ENCODE measurements at regions not wholly inside any gene's neighbourhood (a gene's known extent, or its start where the extent isn't known, plus 50 kb on each side); places are given as distances from the start of the nearest gene placed in this dataset.

- no peak for DNase-seq
Observed at GRCh38 chr14:97539884-97540283, 742.7 kb downstream of the VRK1 start.

DNA sequence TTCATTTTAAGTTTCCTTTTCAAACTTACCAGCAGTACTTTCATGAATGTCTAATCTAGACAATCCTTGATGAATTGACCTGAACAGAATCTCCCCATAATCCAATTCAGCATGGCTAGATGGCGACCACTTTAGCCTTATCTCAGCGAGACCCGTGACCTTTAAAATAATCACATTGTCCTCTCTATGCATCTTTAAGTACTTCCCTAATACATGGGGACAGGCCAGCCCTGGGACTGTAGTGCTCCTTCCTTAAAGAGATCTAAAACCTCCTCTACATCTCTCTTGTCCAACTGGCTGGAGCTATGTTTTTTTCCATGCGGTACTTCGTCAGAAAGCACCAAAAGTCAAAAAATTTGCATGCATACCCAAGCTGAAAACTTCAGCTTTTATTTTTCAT is 746.0 kb downstream of the VRK1 start:
- no peak for DNase-seq

GRCh38 chr14:97543816-97544215 is 746.6 kb downstream of the VRK1 start:
- DNase-seq, result no peak

DNA sequence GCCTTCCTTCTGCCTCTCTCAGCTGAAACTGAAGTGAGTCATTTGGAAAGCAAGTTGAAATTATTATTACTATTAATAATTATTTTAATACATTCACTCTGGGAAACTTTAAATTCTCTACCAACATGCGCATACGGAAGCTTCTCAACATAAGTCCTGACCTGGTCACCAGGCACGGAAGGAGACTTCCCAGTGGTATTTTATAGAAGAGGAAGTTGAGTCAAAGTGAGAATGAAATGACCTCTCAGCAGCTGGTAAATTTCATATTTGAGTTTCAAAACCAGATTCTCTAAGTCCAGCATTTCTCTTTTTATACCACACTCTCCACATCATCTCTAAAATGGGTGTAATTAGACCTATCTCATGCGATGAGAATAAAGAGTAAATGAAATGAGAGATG is 747.4 kb downstream of the VRK1 start:
- DNase-seq, result no peak

- no peak for DNase-seq
Observed at GRCh38 chr14:97546491-97547230, 749.5 kb downstream of the VRK1 start.

GRCh38 chr14:97550463-97550862 is 753.3 kb downstream of the VRK1 start:
- no peak for DNase-seq

GRCh38 chr14:97554597-97554996 is 757.4 kb downstream of the VRK1 start:
- DNase-seq, result no peak

GRCh38 chr14:97564334-97564733 is 767.2 kb downstream of the VRK1 start:
- DNase-seq, result no peak

DNA sequence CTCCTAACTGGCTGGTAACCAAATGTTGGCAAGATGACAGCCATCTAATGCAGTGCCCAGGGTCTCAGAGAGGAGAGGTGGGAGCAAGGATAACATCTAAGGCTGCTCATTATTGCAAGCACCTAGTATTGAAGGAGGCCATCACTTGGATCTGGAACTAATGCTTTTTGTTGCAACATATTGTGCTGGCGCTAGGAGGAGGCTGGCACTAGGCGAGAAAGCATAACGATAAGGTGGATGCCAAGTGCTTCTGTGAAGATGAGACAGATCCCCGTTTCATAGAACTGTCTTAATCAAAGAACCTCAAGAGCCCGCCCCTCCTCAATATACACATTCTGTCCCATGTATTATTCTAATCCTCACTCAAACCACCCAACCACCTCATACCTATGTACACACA is 774.0 kb downstream of the VRK1 start:
- DNase-seq, result no peak

DNA sequence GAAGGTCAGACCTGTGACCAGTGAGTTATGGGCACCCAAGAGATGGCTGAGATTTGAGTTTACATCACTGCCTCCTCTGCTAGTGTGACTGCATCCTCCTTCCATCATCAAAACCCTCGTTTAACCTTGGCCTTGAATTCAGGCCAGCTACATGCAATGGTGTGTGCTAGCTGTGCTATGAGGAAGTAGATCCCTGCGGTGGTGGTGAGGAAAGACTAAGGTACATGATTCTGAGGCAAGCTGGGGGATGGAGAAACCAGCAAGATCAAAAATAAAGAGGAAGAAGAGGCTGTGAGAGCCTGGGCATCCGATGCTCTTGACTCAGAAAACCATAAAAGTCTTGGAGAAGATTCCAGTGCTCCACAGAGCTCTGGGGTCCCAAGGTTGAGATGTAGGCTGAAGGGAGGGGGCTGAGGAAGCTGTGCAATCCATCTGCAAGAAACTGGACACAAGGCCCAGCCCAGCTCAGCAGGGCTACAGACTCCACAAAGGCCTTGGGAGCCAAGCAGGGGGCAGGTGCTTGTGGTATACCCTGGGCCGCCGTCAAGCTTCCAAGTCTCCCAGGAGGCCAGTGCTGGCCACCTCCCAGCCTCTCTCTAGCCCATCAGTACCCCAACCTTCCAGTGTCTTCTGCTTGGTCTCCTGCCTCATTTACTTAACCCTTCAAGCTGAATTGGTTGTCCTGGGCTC is 774.8 kb downstream of the VRK1 start:
- no peak for DNase-seq

DNA sequence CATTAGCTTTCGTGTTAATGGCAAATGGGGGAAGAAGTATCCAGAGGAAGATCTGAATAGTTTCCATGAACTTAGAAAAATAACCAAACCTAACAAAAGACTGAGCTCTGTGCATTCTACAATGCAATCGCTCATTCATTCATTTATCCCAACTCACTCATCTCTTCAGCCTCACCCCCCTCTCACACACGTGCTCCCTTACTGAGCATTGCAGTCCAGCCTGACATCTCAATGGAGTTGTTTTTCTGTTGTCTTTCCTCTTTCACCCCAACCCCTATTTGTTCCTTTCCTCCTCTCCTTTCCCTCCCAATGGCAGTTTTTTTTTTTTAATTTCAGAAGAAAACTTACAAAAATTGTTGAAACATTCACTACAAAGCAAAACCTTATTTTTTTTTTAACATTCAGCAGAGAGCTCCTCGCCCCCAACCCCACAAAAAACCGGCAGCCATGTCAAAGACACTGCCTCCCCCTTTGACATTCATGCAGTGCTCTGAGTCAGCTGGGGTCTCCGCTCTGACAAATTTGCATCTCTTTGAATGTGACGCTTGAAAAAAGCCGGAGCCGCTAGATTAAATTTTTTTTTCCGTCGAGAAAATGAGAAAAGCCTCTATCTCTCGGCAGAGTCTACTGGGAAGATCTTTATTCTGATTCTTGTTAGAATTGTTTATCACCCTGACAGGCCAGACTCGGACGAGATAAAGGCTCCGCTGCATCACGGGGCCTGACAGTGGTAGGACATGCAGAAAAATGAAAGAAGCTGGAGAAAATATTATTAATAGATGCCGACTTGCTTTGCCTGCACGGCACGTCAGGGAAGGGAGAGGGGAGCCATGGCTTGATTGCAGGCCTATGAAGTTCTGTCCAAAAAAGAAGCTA is 775.6 kb downstream of the VRK1 start:
- DNase-seq, result no peak

DNA sequence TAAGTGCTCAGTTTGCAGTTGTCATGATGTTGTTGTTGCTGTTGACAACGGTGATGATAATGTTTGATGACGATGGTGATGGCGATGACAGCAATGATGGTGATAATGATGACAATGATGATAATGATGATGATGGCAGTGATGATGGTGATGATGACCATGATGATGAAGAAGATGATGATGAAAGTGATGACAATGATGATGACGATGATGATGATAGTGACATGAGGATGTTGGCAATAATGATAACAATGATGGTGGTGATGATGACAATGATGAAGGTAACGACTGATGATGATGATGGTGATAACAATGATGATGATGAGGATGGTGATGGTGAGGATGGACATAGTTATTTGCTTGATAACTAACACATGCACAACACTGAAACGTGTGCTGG is 778.5 kb downstream of the VRK1 start:
- DNase-seq, result no peak

DNA sequence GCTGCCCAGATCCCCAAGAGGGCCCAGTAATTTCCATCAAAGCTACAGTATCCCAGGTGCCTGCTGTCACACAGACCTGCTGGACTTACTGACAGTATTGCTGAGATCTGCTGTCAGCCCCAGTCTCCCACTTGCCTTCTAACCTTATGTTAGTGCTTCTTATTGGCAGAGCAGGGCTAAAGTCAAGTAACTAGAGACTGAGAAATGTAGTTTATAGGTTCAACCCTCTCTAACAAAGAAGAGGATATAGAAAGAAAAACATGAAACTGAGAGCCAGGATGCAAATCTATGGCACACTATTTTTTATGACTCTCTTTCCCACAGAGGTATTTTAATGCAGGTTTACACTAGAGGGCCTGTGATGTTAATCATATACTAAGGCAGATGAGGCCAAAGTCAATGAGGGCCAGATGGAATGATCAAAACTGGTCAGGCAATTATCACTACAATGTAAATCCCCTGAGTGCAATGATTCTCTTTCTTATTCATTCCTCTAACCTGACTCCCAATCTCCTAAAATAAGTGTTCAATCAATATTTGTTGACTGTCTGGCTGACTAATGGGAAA is 781.9 kb downstream of the VRK1 start:
- no peak for DNase-seq

DNA sequence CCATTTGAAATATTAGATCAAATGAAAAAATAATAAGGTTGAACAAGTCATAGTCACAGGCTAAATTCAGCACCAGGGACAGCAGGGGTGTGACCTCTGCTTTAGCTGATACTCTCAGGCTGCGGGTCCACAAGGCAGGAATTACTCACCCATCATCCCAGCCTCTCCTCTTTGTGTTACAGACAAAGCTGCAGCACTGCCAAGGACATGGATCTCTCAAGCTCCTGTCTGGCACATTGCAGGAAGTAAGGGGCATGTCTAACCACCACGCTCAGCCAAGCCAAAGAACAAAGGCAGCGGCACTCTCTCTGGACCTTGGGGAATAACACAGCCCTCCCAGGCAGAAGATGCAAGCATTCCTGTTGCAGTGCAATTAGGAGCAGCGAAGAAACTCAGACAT is 783.8 kb downstream of the VRK1 start:
- DNase-seq, result no peak

- DNase-seq, result no peak
Observed at GRCh38 chr14:97582022-97582421, 784.8 kb downstream of the VRK1 start.

DNA sequence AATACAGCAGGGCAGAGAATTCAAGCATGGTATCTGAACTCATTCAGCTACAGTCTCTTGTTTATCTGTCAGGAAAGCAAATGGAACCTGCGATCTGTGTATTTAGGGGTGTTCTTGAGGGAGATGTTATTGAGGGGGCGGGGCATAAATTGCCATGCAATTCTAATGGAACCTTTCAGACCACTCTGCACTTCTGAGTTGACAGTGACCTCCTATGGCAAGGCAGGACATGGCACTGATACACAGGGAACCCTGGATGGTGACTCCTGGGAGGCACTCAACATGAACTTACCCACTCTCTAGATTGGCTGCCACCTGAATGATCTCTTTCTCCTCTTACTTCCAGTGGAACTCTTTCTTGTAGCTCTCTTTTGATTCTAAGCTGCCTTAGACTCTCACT is 787.3 kb downstream of the VRK1 start:
- no peak for DNase-seq

- DNase-seq, result no peak
Observed at GRCh38 chr14:97592341-97592980, 795.3 kb downstream of the VRK1 start.

DNA sequence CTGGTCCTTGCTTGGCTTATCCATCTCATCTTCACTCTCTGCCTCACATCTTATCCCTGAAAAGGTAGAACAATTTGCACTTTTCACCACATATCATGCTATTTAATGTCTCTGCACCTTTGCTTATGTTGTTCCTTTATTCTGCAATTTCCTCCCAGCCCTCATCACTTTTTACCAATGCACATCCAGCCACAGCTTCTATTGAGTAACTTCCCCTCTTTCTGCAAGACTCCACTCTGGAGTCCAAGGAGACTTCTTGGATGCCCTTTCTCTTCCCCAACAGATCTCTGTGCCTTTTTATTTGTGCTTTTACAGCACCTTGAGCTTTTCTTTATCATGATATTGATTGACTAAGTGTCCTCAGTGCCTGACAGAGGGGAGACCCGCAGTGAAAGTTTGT is 797.1 kb downstream of the VRK1 start:
- DNase-seq, result no peak

DNA sequence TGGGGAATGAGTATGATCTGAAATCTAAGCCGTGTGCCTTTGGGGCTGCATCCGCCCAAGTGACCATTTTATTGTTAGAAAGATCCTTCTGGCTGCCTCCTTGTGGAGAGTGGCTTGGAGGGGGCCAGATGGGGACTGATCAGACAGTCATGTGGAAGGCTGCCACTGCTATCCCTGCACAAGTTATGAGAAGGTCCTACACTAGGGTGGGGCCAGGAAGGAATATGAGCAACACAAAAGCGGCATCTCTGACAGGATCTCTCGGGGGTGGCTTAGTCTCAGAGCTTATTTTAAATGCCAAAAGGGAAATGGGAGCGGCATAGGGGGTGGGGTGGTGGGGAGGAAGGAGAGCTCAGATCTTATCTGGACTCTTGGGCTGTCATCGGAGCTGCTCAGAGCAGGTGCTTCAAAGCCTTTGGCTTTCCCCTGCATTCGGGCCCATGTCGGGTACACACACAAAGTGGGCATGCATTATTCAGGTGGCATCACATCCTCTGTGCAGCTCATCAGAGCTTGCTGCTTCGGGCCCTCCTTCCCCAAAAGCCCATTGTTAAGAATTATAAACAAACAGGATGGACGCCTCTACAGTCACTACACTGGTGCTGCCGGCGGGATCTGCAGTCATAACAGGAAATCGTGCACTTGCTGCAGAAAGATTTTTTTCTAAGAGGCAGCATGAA is 805.4 kb downstream of the VRK1 start:
- DNase-seq, result no peak

- no peak for DNase-seq
Observed at GRCh38 chr14:97603201-97603600, 806.0 kb downstream of the VRK1 start.

DNA sequence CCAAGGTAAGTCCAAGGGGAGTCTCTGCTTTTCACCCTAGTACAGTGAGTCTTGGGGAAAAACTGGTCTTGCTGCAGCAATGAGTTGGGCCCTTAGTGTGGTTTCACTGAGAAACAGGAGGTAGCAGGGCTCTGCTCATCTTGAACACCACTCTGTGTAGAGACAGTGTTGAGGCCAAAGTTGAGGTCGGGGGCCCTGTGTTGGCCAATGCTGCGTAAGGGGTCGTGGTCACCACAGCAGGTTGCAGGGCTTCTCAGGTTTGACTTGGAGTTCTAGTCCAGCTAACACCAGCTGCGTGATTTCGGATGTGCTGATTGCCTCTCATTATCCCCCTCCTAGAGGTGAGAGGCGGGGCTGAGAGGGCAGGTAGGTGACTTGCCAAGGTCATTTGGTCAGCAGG is 807.5 kb downstream of the VRK1 start:
- no peak for DNase-seq

- DNase-seq, result no peak
Observed at GRCh38 chr14:97618401-97618800, 821.2 kb downstream of the VRK1 start.
